Activated naive CD4-positive, alpha-beta T cell treated with anti-CD3 and anti-CD28 coated beads, Interleukin-2, amount 50 U/mL, for 72 hours (primary cell): ENCODE measurements at regions not wholly inside any gene's neighbourhood (a gene's known extent, or its start where the extent isn't known, plus 50 kb on each side); places are given as distances from the start of the nearest gene placed in this dataset.

Source experiments
- ATAC-seq, 2 donors: fragments of 150-1000 bp; cut with Tn5 transposase; 2 replicates each; pipeline ENCODE4 v1.10.0; 2021; ENCODE audit warnings: mild to moderate bottlenecking in 2 of 2, moderate library complexity in 2 of 2
- DNase-seq, 2 donors: peaks; one replicate each; pipeline ENCODE4 v3.0.0; 2021 to 2022; ENCODE audit warnings: low spot score in 2 of 2
- H3K27ac Mint-ChIP-seq, 2 donors: one replicate each; pipeline ENCODE4 v1.8.0; 2022; ENCODE audit warnings: mild to moderate bottlenecking in 2 of 2, mixed read lengths in 2 of 2
- H3K36me3 Mint-ChIP-seq, 2 donors: one replicate each; pipeline ENCODE4 v1.8.0; 2022; ENCODE audit warnings: mixed read lengths in 2 of 2
- H3K9me3 Mint-ChIP-seq, 2 donors: one replicate each; pipeline ENCODE4 v1.8.0; 2022; ENCODE audit warnings: mixed read lengths in 2 of 2

GRCh38 chr1:113211467-113211866 is 138.5 kb downstream of the LRIG2 start:
- peaks cover 0 to 8% of the 10 kb centered on the region in 2 donors for H3K36me3 Mint-ChIP-seq
- peaks cover 4 to 8% of the 10 kb centered on the region in 2 donors for H3K9me3 Mint-ChIP-seq
- no peak for ATAC-seq
- H3K27ac Mint-ChIP-seq: no peak overlapping the region
- no peak for DNase-seq

GRCh38 chr1:113215015-113215414 is 142.0 kb downstream of the LRIG2 start:
- ATAC-seq (no peak), DNase-seq (no peak)
- H3K9me3 Mint-ChIP-seq: peaks cover 4 to 8% of the 10 kb centered on the region in 2 donors
- peaks cover 0 to 8% of the 10 kb centered on the region in 2 donors for H3K36me3 Mint-ChIP-seq
- no peak overlapping the region for H3K27ac Mint-ChIP-seq

GRCh38 chr1:113216664-113217063 is 143.7 kb downstream of the LRIG2 start:
- H3K27ac Mint-ChIP-seq: no peak overlapping the region
- ATAC-seq (no peak), DNase-seq (no peak)
- peaks cover 4 to 8% of the 10 kb centered on the region in 2 donors for H3K9me3 Mint-ChIP-seq
- H3K36me3 Mint-ChIP-seq: peaks cover 0 to 8% of the 10 kb centered on the region in 2 donors

- peaks cover 4 to 8% of the 10 kb centered on the region in 2 donors for H3K9me3 Mint-ChIP-seq
- H3K27ac Mint-ChIP-seq: peak overlapping the region in 1 of 2 donors; percentile 45
- H3K36me3 Mint-ChIP-seq: peaks cover 0 to 8% of the 10 kb centered on the region in 2 donors
- DNase-seq (no peak), ATAC-seq (no peak)
These were observed 144.6 kb downstream of the LRIG2 start for GRCh38 chr1:113217447-113218208.

GRCh38 chr1:113219377-113219776 is 146.4 kb downstream of the LRIG2 start:
- no peak for DNase-seq
- H3K9me3 Mint-ChIP-seq: peaks cover 4 to 8% of the 10 kb centered on the region in 2 donors
- peaks cover 0 to 8% of the 10 kb centered on the region in 2 donors for H3K36me3 Mint-ChIP-seq
- H3K27ac Mint-ChIP-seq: no peak overlapping the region
- ATAC-seq: no peak

- no peak for ATAC-seq
- H3K27ac Mint-ChIP-seq: no peak overlapping the region
- peaks cover 4 to 8% of the 10 kb centered on the region in 2 donors for H3K9me3 Mint-ChIP-seq
- no peak for DNase-seq
- H3K36me3 Mint-ChIP-seq: peaks cover 0 to 8% of the 10 kb centered on the region in 2 donors
These were observed 146.8 kb downstream of the LRIG2 start for GRCh38 chr1:113219828-113220227.

- DNase-seq (no peak), ATAC-seq (no peak)
These were observed 150.0 kb downstream of the LRIG2 start for GRCh38 chr1:113223040-113223439.

GRCh38 chr1:113223546-113223945 is 150.5 kb downstream of the LRIG2 start:
- ATAC-seq: no peak
- no peak for DNase-seq
- H3K27ac Mint-ChIP-seq: no peak overlapping the region
- H3K9me3 Mint-ChIP-seq: no peaks in the 10 kb centered on the region
- no peaks in the 10 kb centered on the region for H3K36me3 Mint-ChIP-seq

More at GRCh38 chr1:113223040-113223439, 150.0 kb downstream of the LRIG2 start:
- no peaks in the 10 kb centered on the region for H3K36me3 Mint-ChIP-seq
- H3K9me3 Mint-ChIP-seq: no peaks in the 10 kb centered on the region
- no peak overlapping the region for H3K27ac Mint-ChIP-seq

- no peaks in the 10 kb centered on the region for H3K9me3 Mint-ChIP-seq
- ATAC-seq: peak in 1 of 2 donors; percentile 33
- no peak overlapping the region for H3K27ac Mint-ChIP-seq
- no peak for DNase-seq
- no peaks in the 10 kb centered on the region for H3K36me3 Mint-ChIP-seq
These were observed 153.2 kb downstream of the LRIG2 start for GRCh38 chr1:113226148-113226547.

- ATAC-seq: no peak
- no peaks in the 10 kb centered on the region for H3K36me3 Mint-ChIP-seq
These were observed 158.4 kb upstream of the MAGI3 start for GRCh38 chr1:113231866-113232265.

GRCh38 chr1:113233441-113233840 is 156.9 kb upstream of the MAGI3 start:
- no peak for DNase-seq
- no peak overlapping the region for H3K27ac Mint-ChIP-seq
- ATAC-seq: no peak
- H3K9me3 Mint-ChIP-seq: no peaks in the 10 kb centered on the region
- no peaks in the 10 kb centered on the region for H3K36me3 Mint-ChIP-seq

More at GRCh38 chr1:113231866-113232265, 158.4 kb upstream of the MAGI3 start:
- no peak for DNase-seq
- Mint-ChIP-seq H3K27ac (no peak overlapping the region), H3K9me3 (no peaks in the 10 kb centered on the region)

- no peaks in the 10 kb centered on the region for H3K9me3 Mint-ChIP-seq
- no peak for DNase-seq
- H3K27ac Mint-ChIP-seq: no peak overlapping the region
- no peaks in the 10 kb centered on the region for H3K36me3 Mint-ChIP-seq
- ATAC-seq: no peak
These were observed 149.1 kb upstream of the MAGI3 start for GRCh38 chr1:113241237-113241636.

GRCh38 chr1:113242481-113242880 is 147.8 kb upstream of the MAGI3 start:
- Mint-ChIP-seq H3K9me3 (no peaks in the 10 kb centered on the region), H3K36me3 (no peaks in the 10 kb centered on the region), H3K27ac (no peak overlapping the region)
- DNase-seq (no peak), ATAC-seq (no peak)

- H3K36me3 Mint-ChIP-seq: no peaks in the 10 kb centered on the region
These were observed 146.8 kb upstream of the MAGI3 start for GRCh38 chr1:113243529-113243928.

GRCh38 chr1:113244112-113244820 is 146.0 kb upstream of the MAGI3 start:
- no peak for ATAC-seq
- Mint-ChIP-seq H3K27ac (no peak overlapping the region), H3K9me3 (no peaks in the 10 kb centered on the region), H3K36me3 (no peaks in the 10 kb centered on the region)
- DNase-seq: no peak

More at GRCh38 chr1:113243529-113243928, 146.8 kb upstream of the MAGI3 start:
- DNase-seq (no peak), ATAC-seq (no peak)
- Mint-ChIP-seq H3K9me3 (no peaks in the 10 kb centered on the region), H3K27ac (no peak overlapping the region)

GRCh38 chr1:113245252-113245651 is 145.1 kb upstream of the MAGI3 start:
- DNase-seq (no peak), ATAC-seq (no peak)
- Mint-ChIP-seq H3K36me3 (no peaks in the 10 kb centered on the region), H3K27ac (no peak overlapping the region), H3K9me3 (no peaks in the 10 kb centered on the region)

GRCh38 chr1:113246929-113247328 is 143.4 kb upstream of the MAGI3 start:
- H3K27ac Mint-ChIP-seq: no peak overlapping the region
- DNase-seq: no peak
- H3K9me3 Mint-ChIP-seq: no peaks in the 10 kb centered on the region
- ATAC-seq: no peak
- H3K36me3 Mint-ChIP-seq: no peaks in the 10 kb centered on the region
